ENCODE measurements at regions not wholly inside any gene's neighbourhood (a gene's known extent, or its start where the extent isn't known, plus 50 kb on each side); places are given as distances from the start of the nearest gene placed in this dataset.
"Not testable (repeated sequence)": the region's sequence is repeated elsewhere in the genome, so short reads cannot be mapped to it uniquely, and the experiment has no call there.

- H3K36me3 ChIP-seq (ENCODE audit: insufficient read depth, low read length): not testable (repeated sequence)
Measured at GRCh38 chr5:154640213-154640831, 114.9 kb upstream of the LARP1 start.

GRCh38 chr5:154636786-154637185 is 118.4 kb upstream of the LARP1 start:
- not testable (repeated sequence) for H3K27ac ChIP-seq (ENCODE audit: low read depth, low read length); H3K4me1 ChIP-seq (ENCODE audit: control insufficient read depth, insufficient read depth, low read length, unreplicated experiment); H3K4me3 ChIP-seq (ENCODE audit: low read depth, low read length); H3K79me2 ChIP-seq (ENCODE audit: control insufficient read depth, insufficient read depth, low read length, unreplicated experiment); H2AFZ ChIP-seq (ENCODE audit: low read length, unreplicated experiment); H3K36me3 ChIP-seq (ENCODE audit: insufficient read depth, low read length); H3K27me3 ChIP-seq (ENCODE audit: insufficient read depth, low read length)

More at GRCh38 chr5:154640213-154640831, 114.9 kb upstream of the LARP1 start:
- H3K79me2 ChIP-seq (ENCODE audit: control insufficient read depth, insufficient read depth, low read length, unreplicated experiment); H3K27ac ChIP-seq (ENCODE audit: low read depth, low read length); H3K4me3 ChIP-seq (ENCODE audit: low read depth, low read length); H3K27me3 ChIP-seq (ENCODE audit: insufficient read depth, low read length); H2AFZ ChIP-seq (ENCODE audit: low read length, unreplicated experiment); H3K4me1 ChIP-seq (ENCODE audit: control insufficient read depth, insufficient read depth, low read length, unreplicated experiment): not testable (repeated sequence)

- H3K79me2 ChIP-seq (ENCODE audit: control insufficient read depth, insufficient read depth, low read length, unreplicated experiment); H3K27ac ChIP-seq (ENCODE audit: low read depth, low read length); H3K27me3 ChIP-seq (ENCODE audit: insufficient read depth, low read length); H2AFZ ChIP-seq (ENCODE audit: low read length, unreplicated experiment); H3K4me1 ChIP-seq (ENCODE audit: control insufficient read depth, insufficient read depth, low read length, unreplicated experiment); H3K36me3 ChIP-seq (ENCODE audit: insufficient read depth, low read length); H3K4me3 ChIP-seq (ENCODE audit: low read depth, low read length): not testable (repeated sequence)
Measured at GRCh38 chr5:154636271-154636670, 118.9 kb upstream of the LARP1 start.

- not testable (repeated sequence) for H2AFZ ChIP-seq (ENCODE audit: low read length, unreplicated experiment); H3K27me3 ChIP-seq (ENCODE audit: insufficient read depth, low read length); H3K79me2 ChIP-seq (ENCODE audit: control insufficient read depth, insufficient read depth, low read length, unreplicated experiment); H3K4me1 ChIP-seq (ENCODE audit: control insufficient read depth, insufficient read depth, low read length, unreplicated experiment); H3K36me3 ChIP-seq (ENCODE audit: insufficient read depth, low read length); H3K4me3 ChIP-seq (ENCODE audit: low read depth, low read length); H3K27ac ChIP-seq (ENCODE audit: low read depth, low read length)
Measured at GRCh38 chr5:154633744-154634143, 121.4 kb upstream of the LARP1 start.

- H2AFZ ChIP-seq (ENCODE audit: low read length, unreplicated experiment): no peak overlapping the region
- H3K27me3 ChIP-seq (ENCODE audit: insufficient read depth, low read length): no peaks in the 10 kb centered on the region
- H3K36me3 ChIP-seq (ENCODE audit: insufficient read depth, low read length): no peaks in the 10 kb centered on the region
- no peaks in the 10 kb centered on the region for H3K4me1 ChIP-seq (ENCODE audit: control insufficient read depth, insufficient read depth, low read length, unreplicated experiment)
- no peak overlapping the region for H3K27ac ChIP-seq (ENCODE audit: low read depth, low read length)
- no peaks in the 10 kb centered on the region for H3K79me2 ChIP-seq (ENCODE audit: control insufficient read depth, insufficient read depth, low read length, unreplicated experiment)
- H3K4me3 ChIP-seq (ENCODE audit: low read depth, low read length): no peak overlapping the region
Measured at GRCh38 chr5:154631141-154631540, 124.0 kb upstream of the LARP1 start.

- H3K36me3 ChIP-seq (ENCODE audit: insufficient read depth, low read length): no peaks in the 10 kb centered on the region
- H2AFZ ChIP-seq (ENCODE audit: low read length, unreplicated experiment): no peak overlapping the region
- H3K79me2 ChIP-seq (ENCODE audit: control insufficient read depth, insufficient read depth, low read length, unreplicated experiment): no peaks in the 10 kb centered on the region
- H3K4me1 ChIP-seq (ENCODE audit: control insufficient read depth, insufficient read depth, low read length, unreplicated experiment): no peaks in the 10 kb centered on the region
- H3K27me3 ChIP-seq (ENCODE audit: insufficient read depth, low read length): no peaks in the 10 kb centered on the region
- no peak overlapping the region for H3K27ac ChIP-seq (ENCODE audit: low read depth, low read length)
- no peak overlapping the region for H3K4me3 ChIP-seq (ENCODE audit: low read depth, low read length)
Measured at GRCh38 chr5:154630410-154630809, 124.8 kb upstream of the LARP1 start.

GRCh38 chr5:154628685-154629084 is 126.5 kb upstream of the LARP1 start:
- no peak overlapping the region for H3K27ac ChIP-seq (ENCODE audit: low read depth, low read length)
- no peak overlapping the region for H2AFZ ChIP-seq (ENCODE audit: low read length, unreplicated experiment)
- H3K4me3 ChIP-seq (ENCODE audit: low read depth, low read length): no peak overlapping the region
- no peaks in the 10 kb centered on the region for H3K79me2 ChIP-seq (ENCODE audit: control insufficient read depth, insufficient read depth, low read length, unreplicated experiment)
- H3K27me3 ChIP-seq (ENCODE audit: insufficient read depth, low read length): peaks cover 3% of the 10 kb centered on the region; the same call in 1 of the 2 replicates
- H3K4me1 ChIP-seq (ENCODE audit: control insufficient read depth, insufficient read depth, low read length, unreplicated experiment): no peaks in the 10 kb centered on the region
- no peaks in the 10 kb centered on the region for H3K36me3 ChIP-seq (ENCODE audit: insufficient read depth, low read length)

GRCh38 chr5:154627698-154628678 is 127.2 kb upstream of the LARP1 start:
- Histone ChIP-seq H3K27me3 (ENCODE audit: insufficient read depth, low read length) (peaks cover 4% of the 10 kb centered on the region; the same call in 1 of the 2 replicates), H3K27ac (ENCODE audit: low read depth, low read length) (no peak overlapping the region), H3K4me1 (ENCODE audit: control insufficient read depth, insufficient read depth, low read length, unreplicated experiment) (no peaks in the 10 kb centered on the region), H3K4me3 (ENCODE audit: low read depth, low read length) (no peak overlapping the region), H3K36me3 (ENCODE audit: insufficient read depth, low read length) (no peaks in the 10 kb centered on the region), H2AFZ (ENCODE audit: low read length, unreplicated experiment) (no peak overlapping the region), H3K79me2 (ENCODE audit: control insufficient read depth, insufficient read depth, low read length, unreplicated experiment) (no peaks in the 10 kb centered on the region)

- Histone ChIP-seq H3K4me3 (ENCODE audit: low read depth, low read length) (no peak overlapping the region), H2AFZ (ENCODE audit: low read length, unreplicated experiment) (no peak overlapping the region), H3K4me1 (ENCODE audit: control insufficient read depth, insufficient read depth, low read length, unreplicated experiment) (no peaks in the 10 kb centered on the region), H3K27me3 (ENCODE audit: insufficient read depth, low read length) (peaks cover 4% of the 10 kb centered on the region; the same call in 1 of the 2 replicates), H3K79me2 (ENCODE audit: control insufficient read depth, insufficient read depth, low read length, unreplicated experiment) (no peaks in the 10 kb centered on the region), H3K27ac (ENCODE audit: low read depth, low read length) (no peak overlapping the region), H3K36me3 (ENCODE audit: insufficient read depth, low read length) (no peaks in the 10 kb centered on the region)
Measured at GRCh38 chr5:154626876-154627557, 128.2 kb upstream of the LARP1 start.

- no peak overlapping the region for H3K27ac ChIP-seq (ENCODE audit: low read depth, low read length)
- H3K4me1 ChIP-seq (ENCODE audit: control insufficient read depth, insufficient read depth, low read length, unreplicated experiment): no peaks in the 10 kb centered on the region
- no peak overlapping the region for H3K4me3 ChIP-seq (ENCODE audit: low read depth, low read length)
- no peaks in the 10 kb centered on the region for H3K79me2 ChIP-seq (ENCODE audit: control insufficient read depth, insufficient read depth, low read length, unreplicated experiment)
- H2AFZ ChIP-seq (ENCODE audit: low read length, unreplicated experiment): no peak overlapping the region
- H3K36me3 ChIP-seq (ENCODE audit: insufficient read depth, low read length): no peaks in the 10 kb centered on the region
- peaks cover 4% of the 10 kb centered on the region; the same call in 1 of the 2 replicates for H3K27me3 ChIP-seq (ENCODE audit: insufficient read depth, low read length)
Measured at GRCh38 chr5:154625031-154625430, 130.1 kb upstream of the LARP1 start.

Measured in ACC112 (cell line).